ENCODE measurements at regions not wholly inside any gene's neighbourhood (a gene's known extent, or its start where the extent isn't known, plus 50 kb on each side); places are given as distances from the start of the nearest gene placed in this dataset.

DNA sequence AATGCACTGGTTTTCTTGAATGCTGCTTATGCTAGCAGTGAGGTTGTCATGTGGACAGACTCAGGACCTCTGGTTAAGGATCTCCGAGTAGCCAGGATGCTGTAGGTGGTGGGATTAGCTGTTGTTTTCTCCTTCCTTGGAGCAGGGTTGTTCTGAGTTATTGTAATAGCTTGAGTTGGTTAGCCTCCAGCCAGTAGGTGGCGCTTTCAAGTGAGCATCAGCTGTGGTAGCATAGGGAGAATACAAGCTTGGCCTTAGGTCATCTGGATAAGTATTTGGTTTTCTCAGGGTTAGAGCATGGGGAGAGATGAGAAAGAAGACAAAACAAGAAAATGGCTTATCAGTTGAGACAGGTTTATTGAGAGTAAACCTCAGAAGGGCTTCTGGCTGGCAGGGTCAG, 299.7 kb upstream of the FBXO33 start:
- no peaks in the 10 kb centered on the region for H3K36me3 ChIP-seq (replicated peaks in 1 of 2; ENCODE audit: control insufficient read depth in 1 of 2, insufficient read depth in 2 of 2, low read length in 1 of 2)
- CTCF ChIA-PET, result interaction anchor here (1.0 kb wide), 2 partner anchors 10 to 12 kb away, joined by 3 read pairs; no protein-coding TSS in a partner anchor

GRCh38 chr14:39726563-39726962, 294.3 kb upstream of the FBXO33 start:
- Histone ChIP-seq H3K9me3 (no peaks in the 10 kb centered on the region), H3K36me3 (replicated peaks in 1 of 2; ENCODE audit: control insufficient read depth in 1 of 2, insufficient read depth in 2 of 2, low read length in 1 of 2) (no peaks in the 10 kb centered on the region), H2AFZ (ENCODE audit: low read depth) (no peak overlapping the region), H3K4me1 (ENCODE audit: control insufficient read depth in 1 of 2, insufficient read depth in 2 of 2, low read depth in 1 of 2, low read length in 1 of 2) (no peaks in the 10 kb centered on the region), H4K20me1 (ENCODE audit: insufficient read depth) (no peaks in the 10 kb centered on the region), H3K9ac (no peak overlapping the region), H3K9me2 (no peaks in the 10 kb centered on the region), H3K4me3 (ENCODE audit: low read depth in 2 of 2, low read length in 1 of 2) (no peak overlapping the region), H3K4me2 (no peak overlapping the region), H3K79me2 (ENCODE audit: insufficient read depth) (no peaks in the 10 kb centered on the region), H3F3A (replicated peaks; ENCODE audit: insufficient read depth) (no peaks in the 10 kb centered on the region), H3K27me3 (ENCODE audit: insufficient read depth) (no peaks in the 10 kb centered on the region), H3K27ac (ENCODE audit: low read depth in 2 of 2, low read length in 1 of 2) (no peak overlapping the region)
- POLR2A ChIA-PET, result no interaction called here
- WGBS (ENCODE audit: low lambda C conversion rate), result 28% methylated on average over 2 of the region's 2 CpGs
- CTCF ChIA-PET, result no interaction called here
- no peak for DNase-seq
- TF ChIP-seq GATA2 (CRISPR knock-in tag; IDR thresholded peaks at IDR 0.05), result no peak
- TF ChIP-seq PBX3 (IDR thresholded peaks at IDR 0.05), result no peak
- no peak for TF ChIP-seq ELF1 (IDR thresholded peaks at IDR 0.05)
- TF ChIP-seq MXI1 (IDR thresholded peaks at IDR 0.05; ENCODE audit: low read depth, low read length), result no peak
- TF ChIP-seq FOXJ3 (CRISPR knock-in tag; IDR thresholded peaks at IDR 0.05), result no peak
- no peak for TF ChIP-seq ZBTB33 (IDR thresholded peaks at IDR 0.05; ENCODE audit: borderline replicate concordance, low read depth)
- TF ChIP-seq EP300 (IDR thresholded peaks at IDR 0.05; ENCODE audit: borderline replicate concordance in 1 of 2, low read depth in 1 of 2, low read length in 1 of 2), result no peak
- no peak for TF ChIP-seq RAD21 (IDR thresholded peaks at IDR 0.05; ENCODE audit: low read length)
- no peak for TF ChIP-seq MEF2A (IDR thresholded peaks at IDR 0.05; ENCODE audit: borderline replicate concordance, low read depth)
- TF ChIP-seq, protein P1, sequence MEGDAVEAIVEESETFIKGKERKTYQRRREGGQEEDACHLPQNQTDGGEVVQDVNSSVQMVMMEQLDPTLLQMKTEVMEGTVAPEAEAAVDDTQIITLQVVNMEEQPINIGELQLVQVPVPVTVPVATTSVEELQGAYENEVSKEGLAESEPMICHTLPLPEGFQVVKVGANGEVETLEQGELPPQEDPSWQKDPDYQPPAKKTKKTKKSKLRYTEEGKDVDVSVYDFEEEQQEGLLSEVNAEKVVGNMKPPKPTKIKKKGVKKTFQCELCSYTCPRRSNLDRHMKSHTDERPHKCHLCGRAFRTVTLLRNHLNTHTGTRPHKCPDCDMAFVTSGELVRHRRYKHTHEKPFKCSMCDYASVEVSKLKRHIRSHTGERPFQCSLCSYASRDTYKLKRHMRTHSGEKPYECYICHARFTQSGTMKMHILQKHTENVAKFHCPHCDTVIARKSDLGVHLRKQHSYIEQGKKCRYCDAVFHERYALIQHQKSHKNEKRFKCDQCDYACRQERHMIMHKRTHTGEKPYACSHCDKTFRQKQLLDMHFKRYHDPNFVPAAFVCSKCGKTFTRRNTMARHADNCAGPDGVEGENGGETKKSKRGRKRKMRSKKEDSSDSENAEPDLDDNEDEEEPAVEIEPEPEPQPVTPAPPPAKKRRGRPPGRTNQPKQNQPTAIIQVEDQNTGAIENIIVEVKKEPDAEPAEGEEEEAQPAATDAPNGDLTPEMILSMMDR (IDR thresholded peaks at IDR 0.05), result no peak
- TF ChIP-seq YY1 (IDR thresholded peaks at IDR 0.05; ENCODE audit: low read depth), result no peak
- no peak for TF ChIP-seq TEAD4 (IDR thresholded peaks at IDR 0.05; ENCODE audit: borderline replicate concordance, insufficient read depth)
- TF ChIP-seq NFIC (IDR thresholded peaks at IDR 0.05; ENCODE audit: borderline replicate concordance), result no peak
- TF ChIP-seq TCF12 (IDR thresholded peaks at IDR 0.05), result no peak
- no peak for TF ChIP-seq NRF1 (IDR thresholded peaks at IDR 0.05; ENCODE audit: low read depth, low read length)
- TF ChIP-seq, protein P2, sequence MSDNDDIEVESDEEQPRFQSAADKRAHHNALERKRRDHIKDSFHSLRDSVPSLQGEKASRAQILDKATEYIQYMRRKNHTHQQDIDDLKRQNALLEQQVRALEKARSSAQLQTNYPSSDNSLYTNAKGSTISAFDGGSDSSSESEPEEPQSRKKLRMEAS (IDR thresholded peaks at IDR 0.05; ENCODE audit: low read depth), result no peak
- no peak for TF ChIP-seq CHD2 (IDR thresholded peaks at IDR 0.05; ENCODE audit: low read length, partially characterized antibody)

More for the DNA sequence above, 299.7 kb upstream of the FBXO33 start:
- no peak for DNase-seq
- H3K9ac ChIP-seq, result no peak overlapping the region
- POLR2A ChIA-PET, result no interaction called here
- no peaks in the 10 kb centered on the region for H3K9me2 ChIP-seq
- no peaks in the 10 kb centered on the region for H3F3A ChIP-seq (replicated peaks; ENCODE audit: insufficient read depth)
- H3K27me3 ChIP-seq (ENCODE audit: insufficient read depth), result no peaks in the 10 kb centered on the region
- no peak overlapping the region for H3K27ac ChIP-seq (ENCODE audit: low read depth in 2 of 2, low read length in 1 of 2)
- H2AFZ ChIP-seq (ENCODE audit: low read depth), result no peak overlapping the region
- H3K4me1 ChIP-seq (ENCODE audit: control insufficient read depth in 1 of 2, insufficient read depth in 2 of 2, low read depth in 1 of 2, low read length in 1 of 2), result no peaks in the 10 kb centered on the region
- no peak overlapping the region for H3K4me3 ChIP-seq (ENCODE audit: low read depth in 2 of 2, low read length in 1 of 2)
- H3K9me3 ChIP-seq, result no peaks in the 10 kb centered on the region
- no peaks in the 10 kb centered on the region for H3K79me2 ChIP-seq (ENCODE audit: insufficient read depth)
- no peak overlapping the region for H3K4me2 ChIP-seq
- WGBS (ENCODE audit: low lambda C conversion rate), result 0% methylated on average over 2 of the region's 2 CpGs
- H4K20me1 ChIP-seq (ENCODE audit: insufficient read depth), result no peaks in the 10 kb centered on the region
- TF ChIP-seq, protein P1 (IDR thresholded peaks at IDR 0.05), result peak; percentile 48
- TF ChIP-seq, protein P3, sequence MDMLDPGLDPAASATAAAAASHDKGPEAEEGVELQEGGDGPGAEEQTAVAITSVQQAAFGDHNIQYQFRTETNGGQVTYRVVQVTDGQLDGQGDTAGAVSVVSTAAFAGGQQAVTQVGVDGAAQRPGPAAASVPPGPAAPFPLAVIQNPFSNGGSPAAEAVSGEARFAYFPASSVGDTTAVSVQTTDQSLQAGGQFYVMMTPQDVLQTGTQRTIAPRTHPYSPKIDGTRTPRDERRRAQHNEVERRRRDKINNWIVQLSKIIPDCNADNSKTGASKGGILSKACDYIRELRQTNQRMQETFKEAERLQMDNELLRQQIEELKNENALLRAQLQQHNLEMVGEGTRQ (IDR thresholded peaks at IDR 0.05; ENCODE audit: borderline replicate concordance, low read depth, low read length), result no peak
- TF ChIP-seq MXI1 (IDR thresholded peaks at IDR 0.05; ENCODE audit: low read depth, low read length), result no peak
